Erythroblast (primary cell): ENCODE measurements at regions not wholly inside any gene's neighbourhood (a gene's known extent, or its start where the extent isn't known, plus 50 kb on each side); places are given as distances from the start of the nearest gene placed in this dataset.

ENCODE experiments used
- GATA1 ChIP-seq: IDR thresholded peaks from 2 replicates; pipeline ENCODE4 v1.6.1; 2011; ENCODE audit warnings: low read depth, mild to moderate bottlenecking, control low read depth, low read length, moderate library complexity
- POLR2A ChIP-seq: IDR thresholded peaks from 2 replicates; pipeline ENCODE4 v1.6.1; 2011; ENCODE audit warnings: mild to moderate bottlenecking, low read length

DNA sequence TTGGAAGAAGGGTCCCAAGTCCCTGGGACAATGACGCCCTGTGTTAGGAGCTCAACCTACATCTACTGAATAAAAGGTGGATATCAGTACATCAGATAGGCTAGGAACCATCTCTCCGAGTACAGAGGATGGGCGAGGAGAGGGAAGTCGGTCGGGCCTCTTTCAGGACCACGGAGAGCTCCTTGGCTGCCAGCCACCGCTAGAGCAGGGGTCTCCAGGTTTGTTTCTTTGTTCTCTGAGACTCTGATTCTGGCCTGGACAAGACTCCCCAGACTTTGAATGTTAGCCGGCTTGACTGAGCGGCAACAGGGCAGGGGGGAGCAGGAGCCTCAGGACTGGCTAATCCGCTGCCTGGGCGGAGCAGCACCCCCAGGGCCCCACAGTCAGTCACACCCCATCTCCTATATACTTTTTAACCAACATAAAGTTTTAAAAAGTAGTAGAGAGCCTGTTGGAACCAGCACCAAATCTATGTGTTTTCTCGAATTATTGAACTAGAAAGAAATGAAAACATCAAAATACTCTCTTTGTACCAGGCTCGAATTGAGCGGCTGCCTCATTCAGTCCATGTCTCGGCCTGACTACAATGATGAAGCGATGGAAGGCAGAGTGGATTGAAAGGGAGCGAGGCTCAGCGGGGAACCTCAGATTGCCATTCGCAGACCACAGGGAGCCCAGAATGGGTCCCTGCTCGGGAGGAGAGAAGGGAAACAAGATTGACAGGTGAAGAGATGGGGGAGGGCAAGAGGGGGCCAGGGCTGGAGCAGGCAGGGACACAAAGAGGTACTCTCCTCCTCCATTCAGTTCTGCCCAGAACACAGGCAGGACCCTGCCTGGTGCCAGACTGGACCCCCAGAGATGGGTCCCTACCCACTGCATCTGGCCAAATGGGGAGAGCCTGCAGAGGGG, 131.6 kb downstream of the TPRA1 start:
- TF ChIP-seq POLR2A (no peak), GATA1 (no peak)
